CD4-positive, alpha-beta T cell treated with Interleukin-6 at 100 ng/mL for 8 hours (primary cell): ENCODE measurements at regions not wholly inside any gene's neighbourhood (a gene's known extent, or its start where the extent isn't known, plus 50 kb on each side); places are given as distances from the start of the nearest gene placed in this dataset.
"Not testable (repeated sequence)": the region's sequence is repeated elsewhere in the genome, so short reads cannot be mapped to it uniquely, and the experiment has no call there.

Experiments
- DNase-seq: peaks from one replicate; pipeline ENCODE4 v3.0.0-alpha.2; 2020; ENCODE audit warnings: mixed read lengths, low spot score

DNA sequence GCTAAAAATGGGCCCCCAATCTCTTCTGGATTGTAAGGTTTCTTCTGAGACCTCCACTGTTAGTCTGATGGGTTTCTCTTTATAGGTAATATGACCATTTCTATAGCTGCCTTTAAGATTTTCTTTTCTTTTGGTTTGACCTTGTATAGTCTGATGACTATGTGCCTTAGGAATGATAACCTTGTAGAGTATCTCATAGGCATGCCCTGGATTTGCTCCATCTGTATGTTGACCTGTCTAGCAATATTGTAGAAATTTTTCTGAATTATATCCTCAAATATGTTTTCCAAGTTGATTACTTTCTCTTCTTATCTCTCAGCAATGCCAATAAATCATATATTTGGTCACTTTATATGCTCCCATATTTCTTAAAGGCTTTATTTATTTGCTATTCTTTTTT lies 1403.8 kb upstream of the GOT2 start:
- no peak for DNase-seq

DNA sequence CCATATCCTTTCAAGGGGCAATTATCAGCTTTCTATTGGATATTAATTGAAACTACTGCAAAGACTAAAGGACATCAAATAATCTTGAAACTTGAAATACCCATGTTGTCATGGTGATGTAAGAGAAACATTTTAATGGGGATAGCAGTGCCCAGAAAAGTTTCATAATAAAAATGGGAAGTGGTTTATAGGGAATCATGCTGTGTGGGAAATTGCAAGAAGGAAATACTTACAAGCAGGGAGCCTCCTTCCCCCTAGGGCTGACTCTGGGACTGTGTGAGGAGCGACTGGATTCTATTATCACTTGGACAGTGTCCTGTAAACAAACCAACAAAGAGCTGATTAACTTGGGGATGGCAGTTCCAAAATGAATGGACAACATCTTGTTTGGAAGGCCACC lies 1393.1 kb upstream of the GOT2 start:
- DNase-seq, result no peak

DNA sequence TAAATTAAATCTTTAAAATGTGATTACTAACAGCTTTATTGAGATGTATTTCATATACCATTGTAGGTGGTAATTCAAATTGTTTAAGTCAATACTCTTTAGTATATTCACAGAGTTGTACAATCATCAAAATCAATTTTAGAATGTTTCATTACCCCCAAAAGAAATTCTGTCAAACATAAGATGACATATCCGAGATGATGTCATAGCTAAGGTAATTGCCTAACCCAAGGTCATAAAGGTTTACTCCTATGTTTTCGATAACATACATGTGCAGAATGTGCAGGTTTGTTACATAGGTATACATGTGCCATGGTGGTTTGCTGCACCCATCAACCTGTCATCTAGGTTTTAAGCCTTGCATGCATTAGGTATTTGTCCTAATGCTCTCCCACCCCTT lies 1392.0 kb upstream of the GOT2 start:
- not testable (repeated sequence) for DNase-seq

DNA sequence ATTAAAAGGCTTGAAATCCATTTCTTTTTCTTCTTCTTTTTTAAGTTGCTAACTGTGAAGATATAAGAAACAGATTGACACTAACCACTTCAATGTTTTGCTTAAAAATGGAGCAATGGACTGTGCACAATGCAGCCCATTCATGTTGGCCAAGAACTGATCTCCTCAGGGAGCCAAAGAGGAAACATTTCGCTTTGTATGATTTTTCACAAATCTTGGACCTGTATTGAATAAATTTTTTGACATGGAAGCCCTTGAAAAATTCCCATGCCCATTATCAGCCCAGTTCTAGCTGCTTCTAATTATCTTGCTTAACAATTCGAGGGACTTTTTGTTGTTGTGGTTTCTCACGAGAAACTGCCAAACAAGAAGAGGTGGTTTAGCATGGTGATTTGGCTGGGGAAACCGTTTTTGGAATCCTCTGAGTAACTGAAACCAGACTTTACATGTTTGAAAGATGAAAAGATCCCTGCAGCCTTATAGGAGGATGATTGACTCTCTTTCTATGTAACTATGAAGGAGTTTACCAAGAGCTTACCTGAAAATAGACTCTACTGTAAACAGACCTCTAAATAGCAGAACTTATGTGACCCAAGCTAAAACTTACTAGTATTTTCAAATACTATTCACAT lies 1389.4 kb upstream of the GOT2 start:
- no peak for DNase-seq

DNA sequence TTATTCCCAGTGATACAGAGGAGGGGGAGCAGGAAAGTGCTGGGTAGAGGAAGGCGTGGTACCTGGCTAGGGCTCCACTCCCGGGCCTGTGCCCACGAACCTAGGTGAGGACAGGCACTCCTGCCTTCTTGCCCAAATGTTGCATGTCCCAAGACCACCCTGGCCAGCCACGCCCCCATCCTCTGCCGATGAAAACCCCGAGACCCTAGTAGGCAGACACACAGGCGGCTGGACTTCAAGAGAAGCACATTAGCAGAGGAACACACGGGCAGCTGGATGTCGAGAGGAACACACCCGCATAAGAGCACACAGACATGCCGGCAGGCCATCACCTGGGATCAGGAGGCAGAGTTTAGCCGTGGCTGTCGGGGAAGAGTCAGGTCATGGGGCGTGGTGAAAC lies 1386.5 kb upstream of the GOT2 start:
- no peak for DNase-seq

DNA sequence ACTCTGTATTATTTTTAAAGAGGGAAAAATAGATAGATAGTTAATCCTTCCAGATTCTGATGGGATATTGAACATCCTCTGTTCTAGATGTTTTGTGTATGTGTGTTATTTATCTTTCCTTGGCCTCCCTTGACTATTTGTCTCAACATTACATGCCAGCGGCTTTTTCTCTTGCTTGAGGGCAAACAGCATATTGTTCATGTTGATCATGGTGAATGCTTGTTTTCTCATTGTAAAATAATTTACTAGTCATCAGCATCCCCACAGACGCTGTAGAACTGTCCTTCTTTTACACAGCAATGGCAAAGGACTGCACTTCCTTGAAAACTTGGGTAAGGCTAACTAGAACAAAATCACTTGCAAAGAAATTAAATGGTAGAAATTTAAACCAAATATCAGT lies 1376.4 kb upstream of the GOT2 start:
- DNase-seq, result no peak

DNA sequence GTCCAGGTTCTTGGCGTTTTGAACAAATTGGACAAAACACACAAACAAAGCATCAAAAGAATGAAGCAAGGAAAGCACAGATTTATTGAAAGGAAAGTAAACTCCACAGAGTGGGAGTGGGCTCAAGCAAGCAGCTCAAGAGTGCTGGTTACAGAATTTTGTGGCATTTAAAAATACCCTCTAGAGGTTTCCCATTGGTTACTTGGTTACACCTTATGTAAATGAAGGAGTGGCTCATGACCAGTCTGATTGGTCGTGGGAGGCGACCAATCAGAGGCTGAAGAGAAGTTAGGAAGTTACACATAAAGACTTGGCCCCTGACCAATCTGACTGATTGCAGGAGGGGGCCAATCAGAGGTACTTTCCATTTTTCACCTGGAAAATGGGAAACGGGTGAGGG lies 1373.8 kb upstream of the GOT2 start:
- no peak for DNase-seq

DNA sequence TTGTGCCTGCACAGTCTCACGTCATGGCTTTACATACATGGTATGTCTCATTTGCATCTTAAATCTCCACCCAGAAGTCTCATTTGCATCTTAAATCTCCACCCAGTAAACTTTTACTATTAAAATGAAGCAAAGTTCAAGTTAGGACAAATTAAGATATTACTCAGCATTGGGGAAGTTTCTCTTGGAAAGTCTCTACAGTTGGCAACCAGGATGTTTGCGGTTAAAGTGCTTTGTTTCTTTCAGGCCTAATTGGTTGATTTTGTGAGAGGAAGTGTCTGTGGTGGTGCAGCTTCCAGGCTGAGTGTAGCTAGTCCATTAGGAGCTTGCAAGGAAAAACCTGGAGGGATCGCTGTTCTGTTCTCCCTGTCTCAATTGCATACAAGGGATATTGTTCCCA lies 1373.3 kb upstream of the GOT2 start:
- DNase-seq, result no peak

DNA sequence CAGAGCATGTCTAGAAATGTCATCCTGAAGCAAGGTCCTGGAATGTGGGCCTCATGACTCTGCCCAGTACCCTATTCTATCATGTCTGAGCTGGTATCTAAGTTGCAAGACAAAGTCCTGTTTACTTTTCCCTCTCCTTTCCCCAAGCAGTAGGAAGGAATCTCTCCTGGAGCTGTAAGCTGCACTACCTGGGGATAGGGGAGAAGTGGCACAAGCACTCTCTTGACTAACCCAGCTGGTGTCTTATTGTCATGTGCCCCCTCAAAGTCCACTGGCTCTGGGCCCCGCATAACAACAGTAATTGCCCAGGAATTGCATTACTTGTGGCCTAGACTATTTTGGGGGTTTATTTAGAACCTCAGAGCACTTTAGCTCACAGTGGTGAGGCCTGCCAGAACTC lies 1366.3 kb upstream of the GOT2 start:
- no peak for DNase-seq

DNA sequence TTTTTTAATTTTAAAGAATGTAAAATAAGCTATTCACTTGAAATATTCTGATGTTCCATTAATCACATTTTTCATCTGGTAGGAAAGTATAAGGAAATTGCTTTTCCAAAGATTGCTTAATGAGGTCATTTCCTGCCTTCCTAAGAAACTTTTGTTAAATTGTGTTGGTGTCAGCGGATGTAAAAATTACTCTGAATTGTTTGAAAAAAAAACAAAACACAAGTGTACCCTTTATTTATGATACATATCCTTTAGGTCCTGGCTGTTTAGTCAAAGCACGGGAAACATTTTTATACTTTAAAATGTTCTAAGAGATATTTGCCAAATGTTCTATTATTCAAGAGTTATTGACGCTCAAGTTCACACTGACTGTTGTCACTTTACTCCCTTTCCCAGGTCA lies 1357.4 kb upstream of the GOT2 start:
- no peak for DNase-seq

DNA sequence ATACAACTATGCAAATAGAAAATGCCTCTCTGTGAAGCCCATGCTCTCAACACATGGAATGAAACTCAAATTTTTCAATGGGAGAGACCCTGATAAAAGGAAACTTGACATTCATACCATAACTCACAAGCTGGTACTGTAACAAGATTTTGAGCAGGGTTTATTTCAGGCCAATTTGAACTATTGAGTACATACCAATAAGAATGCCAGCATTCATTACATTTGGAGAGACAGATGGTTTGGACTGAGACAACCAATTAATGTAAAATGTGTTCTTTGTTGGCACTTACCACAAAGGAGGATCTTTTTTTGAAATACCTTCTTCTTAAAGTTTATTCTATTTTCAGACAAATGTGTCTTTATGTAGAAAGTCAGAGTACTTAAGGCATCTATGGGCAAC lies 1357.0 kb upstream of the GOT2 start:
- no peak for DNase-seq

DNA sequence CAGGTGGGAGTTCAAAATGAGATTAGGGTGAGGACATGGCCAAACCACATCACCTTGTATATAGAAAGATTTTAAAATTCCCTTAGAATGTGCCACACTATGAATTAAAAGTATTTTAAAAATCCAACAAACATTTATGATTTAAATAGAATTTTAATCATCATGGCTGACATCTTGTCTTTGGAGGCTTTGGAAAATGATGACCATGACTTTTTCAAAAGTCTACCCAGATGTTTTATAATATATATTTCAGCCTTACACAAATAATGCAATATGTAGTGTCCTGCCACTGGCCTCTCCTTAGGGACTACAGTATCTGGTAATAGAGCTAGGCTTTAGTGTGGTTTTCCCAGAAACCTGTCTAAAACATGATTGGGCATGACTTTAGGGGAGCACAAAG lies 1353.4 kb upstream of the GOT2 start:
- DNase-seq, result no peak

DNA sequence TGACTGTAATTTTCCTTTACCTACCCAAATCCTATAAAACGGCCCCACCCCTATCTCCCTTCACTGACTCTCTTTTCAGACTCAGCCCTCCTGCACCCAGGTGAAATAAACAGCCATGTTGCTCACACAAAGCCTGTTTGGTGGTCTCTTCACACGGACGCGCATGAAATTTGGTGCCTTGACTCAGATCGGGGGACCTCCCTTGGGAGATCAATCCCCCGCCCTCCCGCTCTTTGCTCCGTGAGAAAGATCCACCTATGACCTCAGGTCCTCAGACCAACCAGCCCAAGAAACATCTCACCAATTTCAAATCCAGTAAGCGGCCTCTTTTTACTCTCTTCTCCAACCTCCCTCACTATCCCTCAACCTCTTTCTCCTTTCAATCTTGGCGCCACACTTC lies 1344.7 kb upstream of the GOT2 start:
- DNase-seq, result not testable (repeated sequence)

DNA sequence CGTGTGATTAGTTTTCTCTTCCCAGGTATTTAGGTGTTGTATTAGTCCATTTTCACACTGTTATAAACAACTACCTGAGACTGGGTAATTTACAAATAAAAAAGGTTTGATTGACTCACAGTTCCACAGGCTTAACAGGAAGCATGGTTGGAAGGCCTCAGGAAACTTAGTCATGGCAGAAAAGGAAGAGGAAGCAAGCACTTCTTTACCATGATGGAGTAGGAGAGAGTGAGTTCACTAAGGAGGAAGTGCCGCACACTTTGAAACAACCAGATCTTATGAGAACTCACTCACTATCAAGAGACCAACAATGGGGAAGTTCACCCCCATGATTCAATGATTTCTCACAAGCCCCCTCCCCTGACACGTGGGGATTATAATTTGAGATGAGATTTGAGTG lies 1343.7 kb upstream of the GOT2 start:
- DNase-seq, result no peak

DNA sequence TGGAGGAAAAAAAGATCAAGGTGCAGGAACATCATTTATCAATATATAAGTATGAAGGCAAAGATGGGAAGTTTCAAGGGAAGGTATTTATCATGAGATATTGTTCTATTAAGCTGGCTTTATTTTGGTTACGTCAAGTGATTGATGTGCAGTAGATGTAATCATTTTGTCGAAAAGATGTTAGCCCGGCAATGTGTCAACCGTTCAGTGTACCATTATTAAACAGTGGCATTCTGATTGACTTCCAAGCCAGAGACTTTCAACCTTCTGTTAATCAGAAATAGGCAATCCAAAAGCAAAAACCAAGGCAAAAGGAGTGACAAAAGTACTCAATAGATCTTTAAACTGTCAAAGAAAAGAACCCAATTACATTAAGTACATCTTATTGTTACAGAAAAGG lies 1340.3 kb upstream of the GOT2 start:
- no peak for DNase-seq

DNA sequence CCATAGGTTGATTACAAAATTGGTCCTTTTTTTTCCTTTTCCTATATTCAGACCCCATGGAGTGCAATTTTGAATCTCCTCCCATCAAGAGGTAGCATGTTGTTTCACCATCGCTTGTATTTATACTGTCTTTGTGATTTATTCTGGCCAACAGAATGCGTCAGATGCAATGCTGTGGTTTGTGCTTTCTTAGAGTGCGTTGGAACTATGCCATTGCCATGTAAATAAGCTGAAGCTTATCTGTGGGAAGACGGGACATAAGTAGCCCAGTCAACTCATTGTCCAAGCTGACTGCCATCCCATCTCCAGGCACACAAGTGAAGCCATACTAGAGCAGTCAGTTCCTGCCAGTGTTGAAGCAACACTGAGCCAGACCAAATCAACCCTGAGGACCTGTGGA lies 1339.3 kb upstream of the GOT2 start:
- no peak for DNase-seq

DNA sequence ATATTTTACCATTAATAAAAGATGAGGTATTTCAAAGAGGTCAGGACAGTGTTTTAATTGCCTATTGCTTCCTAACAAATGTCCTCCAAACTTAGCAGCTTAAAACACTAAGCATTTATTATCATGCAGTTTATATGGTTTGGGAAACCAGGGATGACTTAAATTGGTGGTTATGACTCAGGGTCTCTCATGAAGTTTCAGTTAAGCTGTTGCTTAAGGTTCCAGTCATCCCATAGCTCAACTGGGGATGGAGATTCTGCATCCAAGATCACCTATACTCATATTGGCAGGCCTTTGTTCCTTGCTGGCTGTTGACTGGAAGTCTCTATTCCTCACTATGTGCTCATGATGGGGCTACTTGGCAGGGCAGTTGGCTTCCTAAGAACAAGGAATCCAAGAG lies 1329.9 kb upstream of the GOT2 start:
- no peak for DNase-seq

DNA sequence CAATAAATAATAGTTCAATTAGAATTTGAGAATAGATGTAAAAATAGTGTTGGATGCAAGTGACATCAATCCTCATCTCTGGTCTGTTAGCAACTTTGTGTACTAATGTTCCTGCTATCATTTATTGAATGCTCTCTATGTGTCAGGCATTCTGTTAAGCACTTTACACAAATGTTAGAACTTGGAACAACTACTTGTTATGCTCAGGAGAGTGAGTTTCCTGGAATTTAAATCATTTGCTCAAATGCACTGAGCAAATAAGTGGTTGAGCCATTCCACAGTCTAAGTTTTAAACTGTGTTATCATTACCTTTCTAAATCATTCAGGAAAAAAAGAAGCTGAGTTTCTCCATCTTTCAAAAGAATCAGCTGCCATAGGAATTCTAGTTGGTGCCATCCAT lies 1327.3 kb upstream of the GOT2 start:
- DNase-seq, result no peak

DNA sequence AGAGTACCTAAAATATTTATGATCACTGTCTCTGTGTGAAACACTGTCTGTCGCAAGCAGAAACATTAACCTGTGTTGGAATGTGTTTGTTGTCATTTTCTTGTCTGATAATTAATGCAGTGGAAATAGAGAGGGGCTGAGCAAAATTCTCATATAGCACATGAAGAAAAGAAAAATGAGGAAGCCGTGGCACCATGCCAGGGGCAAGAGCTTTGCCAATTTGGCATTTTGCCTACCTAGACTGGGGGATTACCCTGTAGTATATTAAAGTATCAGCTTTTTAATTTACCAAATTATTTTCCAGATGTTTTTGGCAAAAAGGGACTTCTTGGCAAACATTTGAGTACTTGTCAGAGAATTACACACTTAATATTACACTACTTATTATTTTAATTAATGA lies 1326.6 kb upstream of the GOT2 start:
- DNase-seq, result no peak

DNA sequence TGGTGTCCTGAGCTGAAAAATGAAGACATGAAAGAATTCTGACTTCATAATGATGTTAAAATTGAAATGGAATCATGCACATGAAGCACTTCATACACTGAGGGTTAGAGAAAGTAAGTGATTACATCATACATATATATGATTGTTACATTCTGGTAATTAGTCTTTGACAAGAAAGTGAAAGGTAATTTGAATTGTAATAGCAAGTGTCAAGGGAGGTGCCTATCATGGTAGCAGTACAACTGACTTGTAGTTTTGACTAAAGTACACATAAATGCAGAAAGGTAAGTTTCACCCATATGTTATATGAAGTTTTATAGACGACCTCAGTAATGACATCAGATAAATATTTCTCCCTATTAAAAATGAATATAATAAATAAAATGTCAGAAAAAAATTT lies 1325.0 kb upstream of the GOT2 start:
- no peak for DNase-seq

DNA sequence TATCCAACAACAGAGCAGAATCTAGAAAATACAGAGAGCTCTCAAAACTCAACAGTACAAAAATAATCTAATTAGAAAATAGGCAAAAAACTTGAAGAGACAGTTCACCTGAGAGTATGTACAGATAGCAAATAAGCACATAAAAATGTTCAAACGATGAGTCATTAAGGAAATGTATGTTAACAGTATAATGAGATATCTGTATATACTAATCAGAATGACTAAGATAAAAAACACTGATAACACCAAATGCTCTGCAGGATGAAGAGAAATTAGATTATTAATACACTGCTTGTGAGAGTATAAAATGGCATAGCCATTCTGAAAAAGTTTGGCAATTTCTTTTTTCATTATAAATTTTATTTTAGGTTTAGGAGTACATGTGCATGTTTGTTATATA lies 1307.6 kb upstream of the GOT2 start:
- DNase-seq, result no peak

DNA sequence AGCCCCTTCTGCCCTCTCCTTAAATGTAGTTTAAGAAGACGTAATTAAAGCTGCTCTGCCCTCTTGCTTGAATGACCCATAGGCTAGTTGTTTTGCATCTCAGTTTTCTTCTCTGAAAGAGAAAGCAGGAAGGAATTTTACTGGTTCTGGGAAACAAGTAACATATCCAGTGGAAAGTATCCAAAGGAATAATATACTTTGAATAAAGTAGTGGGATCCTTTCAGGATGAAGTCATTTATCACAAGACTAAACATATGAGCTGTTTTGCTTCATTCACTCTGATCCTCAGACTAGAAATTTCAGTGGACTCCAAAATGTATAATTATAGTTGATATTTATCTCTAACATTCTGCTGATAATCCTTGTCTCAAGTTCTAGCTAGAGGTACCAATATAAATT lies 1297.6 kb upstream of the GOT2 start:
- DNase-seq, result no peak

DNA sequence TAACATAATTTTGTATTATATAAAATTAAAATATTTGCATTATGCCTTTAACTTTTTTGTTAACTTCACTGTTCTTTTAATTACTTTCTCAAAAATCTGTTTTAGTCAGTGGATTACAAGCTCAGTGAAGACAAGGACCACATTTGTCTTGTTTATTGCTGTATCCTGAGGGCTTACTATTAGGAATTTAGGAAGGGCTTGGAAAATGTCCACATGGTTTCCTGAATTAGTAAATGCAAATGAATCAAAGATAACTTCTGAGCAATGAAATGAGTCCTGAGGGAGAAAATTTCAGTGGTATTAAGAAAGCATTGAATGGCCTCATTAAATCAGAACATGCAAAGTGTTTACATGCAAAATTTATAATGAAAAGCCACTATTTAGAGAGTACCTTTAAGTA lies 1293.2 kb upstream of the GOT2 start:
- DNase-seq, result no peak

DNA sequence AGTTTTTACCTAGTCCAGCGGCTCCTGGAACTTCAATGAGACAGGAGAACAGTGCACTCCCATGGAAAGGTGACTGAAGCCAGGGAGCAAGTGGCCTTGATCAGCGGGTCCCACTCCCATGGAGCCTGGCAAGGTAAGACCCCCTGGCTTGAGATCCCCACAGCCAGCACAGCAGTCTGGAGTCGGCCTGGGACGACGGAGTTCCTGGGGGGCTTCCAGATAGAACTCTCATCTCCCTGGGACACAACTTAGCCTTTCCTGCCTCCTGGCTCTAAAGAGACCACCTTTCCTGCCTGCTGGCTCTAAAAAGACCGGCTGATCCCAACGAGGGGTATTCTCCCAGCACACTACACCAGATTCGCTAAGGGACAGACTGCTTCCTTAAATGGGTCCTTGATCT lies 1279.0 kb upstream of the GOT2 start:
- DNase-seq, result no peak

DNA sequence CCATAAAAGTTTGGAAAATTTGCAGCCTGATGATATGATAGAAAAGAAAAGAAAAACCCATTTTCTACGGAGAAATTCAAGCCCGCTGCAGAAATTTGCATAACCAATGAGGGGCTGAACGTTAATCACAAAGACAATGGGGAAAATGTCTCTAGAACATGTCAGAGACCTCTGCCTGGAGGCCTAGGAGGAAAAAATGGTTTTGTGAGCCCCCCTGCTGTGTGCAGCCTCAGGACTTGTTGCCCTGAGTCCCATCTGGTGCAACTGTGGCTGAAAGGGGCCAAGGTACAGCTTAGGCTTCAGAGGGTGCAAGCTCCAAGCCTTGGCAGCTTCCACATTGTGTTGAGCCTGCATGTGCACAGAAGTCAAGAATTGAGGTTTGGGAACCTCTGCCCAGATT lies 1267.4 kb upstream of the GOT2 start:
- no peak for DNase-seq
